Adipose tissue (tissue), 3 donors: ENCODE measurements at regions not wholly inside any gene's neighbourhood (a gene's known extent, or its start where the extent isn't known, plus 50 kb on each side); places are given as distances from the start of the nearest gene placed in this dataset.
"Not testable (repeated sequence)": the region's sequence is repeated elsewhere in the genome, so short reads cannot be mapped to it uniquely, and the experiment has no call there.

Experiments used
- H3K27ac ChIP-seq: one replicate; pipeline ENCODE4 v1.5.1; 2013; ENCODE audit warnings: low read depth, low read length
- WGBS, 3 donors: extraction: QIAGEN DNeasy Blood & Tissue Kit; methylation state at CpG; one replicate each; pipeline ENCODE4 v1.1.7; 2013; 5-methylcytosine and 5-hydroxymethylcytosine counted together
- donor health status: healthy with polysubstance abuse.
- donor health status: Bipolar disorder and iron deficiency.
- donor health status: healthy.

- H3K27ac ChIP-seq = no peak overlapping the region
- WGBS, 3 donors = 56 to 70% (median 58%) methylated on average over 3 of the region's 3 CpGs
Measured at GRCh38 chr5:39783756-39784421, 359.1 kb upstream of the DAB2 start.

DNA sequence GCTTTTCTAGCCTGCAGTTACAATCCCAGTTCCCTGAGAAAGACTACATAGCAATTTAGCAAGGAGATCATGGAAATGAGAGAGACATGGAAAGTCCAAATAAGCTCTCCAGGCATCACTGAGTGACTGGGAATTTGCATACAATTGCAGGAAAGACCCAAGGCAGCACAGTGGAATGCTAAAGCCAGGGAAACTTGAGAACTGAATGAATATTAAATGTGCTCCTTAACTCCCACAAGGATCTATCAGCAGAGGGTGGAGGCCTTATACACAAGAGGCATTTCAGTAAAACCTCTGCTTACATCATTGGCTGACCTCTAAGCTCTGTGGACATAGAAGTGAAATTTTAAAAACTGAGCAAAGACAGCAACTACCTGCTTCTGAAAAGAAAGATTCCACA is 355.6 kb upstream of the DAB2 start:
- H3K27ac ChIP-seq = no peak overlapping the region

DNA sequence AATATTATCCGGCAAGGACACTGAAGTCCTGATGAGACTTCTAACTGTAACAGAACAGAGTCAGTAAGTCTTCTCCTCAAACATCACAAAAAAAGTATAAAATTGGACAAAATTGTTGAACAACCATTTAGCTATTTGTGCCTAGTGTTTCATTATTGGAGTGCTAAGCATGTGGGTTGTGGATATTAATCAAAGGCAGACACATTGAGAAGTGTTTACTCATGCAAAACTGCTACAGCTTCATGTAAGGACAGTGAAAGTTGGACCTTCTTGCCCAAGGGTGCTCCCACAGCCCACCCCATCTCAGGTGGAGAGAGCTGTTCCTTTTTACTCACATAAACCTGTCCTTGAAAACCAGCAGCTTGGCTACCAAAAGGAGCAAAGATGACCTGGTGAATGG is 355.1 kb upstream of the DAB2 start:
- 81 to 94% (median 91%) methylated on average over 1 of the region's 1 CpG for WGBS, 3 donors
- no peak overlapping the region for H3K27ac ChIP-seq

DNA sequence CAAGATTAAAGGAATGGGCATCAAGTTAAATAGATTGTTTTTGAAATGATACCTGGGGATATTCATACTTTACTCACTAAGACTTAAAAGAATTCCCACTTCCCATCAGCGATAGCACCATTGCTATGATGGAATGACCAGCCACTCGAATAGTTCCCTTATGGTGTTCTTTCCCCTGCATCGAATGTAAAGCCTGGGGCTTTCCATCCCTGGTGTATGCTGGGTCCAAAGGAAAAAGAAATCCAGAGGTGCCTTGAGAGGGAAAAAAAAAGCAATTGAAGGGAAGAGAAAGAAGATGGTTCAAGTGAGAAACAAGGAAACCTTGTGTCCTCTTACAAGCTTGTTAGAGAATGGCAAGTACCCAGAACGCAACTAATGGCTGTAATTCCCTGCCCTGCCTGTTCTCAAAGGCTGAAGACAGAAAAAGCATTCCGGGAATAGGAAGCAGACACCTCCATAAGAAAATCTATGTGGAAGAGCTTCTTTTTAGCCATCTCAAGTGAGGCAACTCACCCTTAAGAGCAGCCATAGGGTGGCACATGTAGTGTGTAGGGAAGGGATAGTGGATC is 351.1 kb upstream of the DAB2 start:
- 89 to 92% (median 89%) methylated on average over 5 of the region's 5 CpGs for WGBS, 3 donors
- no peak overlapping the region for H3K27ac ChIP-seq

- WGBS, 3 donors = 68 to 73% (median 70%) methylated on average over 2 of the region's 2 CpGs
Measured at GRCh38 chr5:39775086-39775796, 350.5 kb upstream of the DAB2 start.

GRCh38 chr5:39774605-39775004 is 349.8 kb upstream of the DAB2 start:
- no peak overlapping the region for H3K27ac ChIP-seq

More at GRCh38 chr5:39775086-39775796, 350.5 kb upstream of the DAB2 start:
- H3K27ac ChIP-seq = no peak overlapping the region

DNA sequence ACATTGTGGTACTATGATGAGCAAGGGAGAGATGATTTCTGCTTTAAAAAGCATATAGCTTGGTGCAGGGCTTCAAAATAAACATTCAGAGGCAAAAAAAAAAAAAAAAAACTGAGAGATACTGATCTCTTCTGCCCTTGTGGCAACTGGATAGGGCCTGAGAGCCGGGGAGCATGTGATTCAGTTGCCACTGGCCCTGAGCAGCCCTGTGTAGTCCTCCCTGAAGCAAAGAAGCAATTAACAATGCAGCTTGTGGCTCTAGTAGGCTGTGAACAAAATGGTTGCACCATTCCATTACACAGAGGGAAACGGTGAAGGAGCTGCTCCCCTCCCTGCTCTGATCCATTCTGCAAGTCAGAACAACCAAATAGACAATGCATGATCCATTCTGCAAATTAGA is 347.5 kb upstream of the DAB2 start:
- WGBS, 3 donors = 69 to 82% (median 72%) methylated on average over 2 of the region's 2 CpGs
- H3K27ac ChIP-seq = no peak overlapping the region

DNA sequence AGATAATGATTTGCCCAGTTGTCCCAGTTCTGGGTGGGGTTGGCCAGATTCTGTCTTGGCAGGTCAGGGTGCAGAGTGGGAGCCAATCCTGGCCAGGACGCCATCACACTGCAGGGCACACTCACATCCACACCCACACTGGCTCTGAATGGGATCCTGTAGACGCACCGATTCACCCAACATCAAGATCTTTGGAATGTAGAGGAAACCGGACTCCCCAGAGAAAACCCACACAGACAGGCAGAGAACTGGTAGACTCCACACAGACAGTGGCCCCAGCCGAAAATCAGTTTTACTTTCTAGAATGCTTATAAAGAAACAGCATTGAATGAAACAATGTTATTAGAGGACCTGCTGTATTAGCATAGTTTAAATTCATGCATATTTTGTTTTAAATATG is 343.1 kb upstream of the DAB2 start:
- WGBS, 3 donors = 90% methylated on average over 5 of the region's 5 CpGs
- no peak overlapping the region for H3K27ac ChIP-seq

GRCh38 chr5:39765366-39765765 is 340.6 kb upstream of the DAB2 start:
- H3K27ac ChIP-seq = no peak overlapping the region
- 51 to 54% (median 54%) methylated on average over 2 of the region's 2 CpGs for WGBS, 3 donors

GRCh38 chr5:39762761-39763160 is 338.0 kb upstream of the DAB2 start:
- H3K27ac ChIP-seq = no peak overlapping the region
- 86 to 93% (median 88%) methylated on average over 3 of the region's 3 CpGs for WGBS, 3 donors

- no peak overlapping the region for H3K27ac ChIP-seq
- 68 to 86% (median 77%) methylated on average over 10 of the region's 10 CpGs for WGBS, 3 donors
Measured at GRCh38 chr5:39761199-39761950, 336.6 kb upstream of the DAB2 start.

DNA sequence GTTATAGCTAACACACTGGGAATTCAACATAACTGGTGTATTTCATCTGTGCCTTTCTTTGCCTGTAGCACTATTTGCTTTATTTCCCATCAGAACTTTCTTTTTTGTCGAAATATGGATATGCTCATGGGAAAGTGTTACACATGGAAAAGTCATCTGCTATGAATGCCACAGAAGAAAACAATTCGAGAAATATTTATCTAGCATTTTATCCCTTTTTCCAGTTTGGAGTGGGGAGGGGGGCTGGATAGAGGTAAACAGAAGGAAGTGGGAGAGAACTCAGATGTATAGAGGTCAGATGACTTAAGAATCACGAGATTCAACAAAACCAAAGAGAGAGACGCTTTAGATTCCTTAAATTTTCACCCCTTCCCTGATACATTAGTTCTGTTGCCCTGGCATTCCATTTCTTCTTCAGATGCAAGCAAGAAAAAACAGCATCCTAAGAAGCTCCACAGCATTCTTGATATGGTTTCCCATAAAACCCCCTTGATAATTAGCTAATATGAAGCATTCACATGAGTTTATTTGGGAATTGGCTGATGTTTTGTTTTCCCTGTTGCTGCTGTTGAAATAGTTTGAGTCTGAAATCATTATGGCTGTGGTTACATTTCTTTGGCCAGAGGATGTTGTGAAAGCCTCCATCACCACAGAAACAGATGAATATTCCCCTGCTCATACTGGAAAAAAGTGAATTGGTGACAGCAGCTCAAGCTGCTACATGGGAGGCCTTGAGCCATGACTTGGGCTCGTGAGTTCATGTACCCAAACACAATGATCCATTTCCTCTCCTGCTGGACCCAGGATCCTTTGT is 335.8 kb upstream of the DAB2 start:
- 30 to 64% (median 37%) methylated on average over 5 of the region's 5 CpGs for WGBS, 3 donors

GRCh38 chr5:39759701-39760100 is 334.9 kb upstream of the DAB2 start:
- no peak overlapping the region for H3K27ac ChIP-seq

More for the DNA sequence above, 335.8 kb upstream of the DAB2 start:
- H3K27ac ChIP-seq = no peak overlapping the region

- no peak overlapping the region for H3K27ac ChIP-seq
- 60 to 81% (median 69%) methylated on average over 3 of the region's 3 CpGs for WGBS, 3 donors
Measured at GRCh38 chr5:39758426-39758825, 333.6 kb upstream of the DAB2 start.

GRCh38 chr5:39757131-39757530 is 332.4 kb upstream of the DAB2 start:
- no peak overlapping the region for H3K27ac ChIP-seq
- WGBS, 3 donors = 65 to 79% (median 71%) methylated on average over 1 of the region's 1 CpG

GRCh38 chr5:39755986-39756385 is 331.2 kb upstream of the DAB2 start:
- H3K27ac ChIP-seq = no peak overlapping the region

DNA sequence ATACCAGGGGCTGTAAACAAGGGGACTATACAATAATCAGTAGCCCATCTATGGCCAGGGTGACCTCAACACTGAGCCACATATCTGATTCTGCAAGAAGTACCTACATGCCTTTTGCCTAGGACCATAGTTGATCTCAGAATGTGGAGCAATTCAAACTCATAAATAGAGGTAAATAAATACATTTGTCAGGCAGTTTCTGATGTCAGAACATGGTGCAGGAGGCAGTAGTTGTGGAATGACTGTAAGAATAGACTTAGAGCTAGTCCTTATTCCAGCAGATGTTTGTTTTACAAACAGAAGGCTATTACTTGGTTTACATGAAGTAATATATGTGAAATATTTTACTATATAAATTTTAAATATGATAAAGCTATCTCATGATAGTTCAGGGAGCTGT is 330.7 kb upstream of the DAB2 start:
- H3K27ac ChIP-seq = no peak overlapping the region

GRCh38 chr5:39753747-39754146 is 329.0 kb upstream of the DAB2 start:
- 86 to 97% (median 91%) methylated on average over 1 of the region's 1 CpG for WGBS, 3 donors
- H3K27ac ChIP-seq = not testable (repeated sequence)

DNA sequence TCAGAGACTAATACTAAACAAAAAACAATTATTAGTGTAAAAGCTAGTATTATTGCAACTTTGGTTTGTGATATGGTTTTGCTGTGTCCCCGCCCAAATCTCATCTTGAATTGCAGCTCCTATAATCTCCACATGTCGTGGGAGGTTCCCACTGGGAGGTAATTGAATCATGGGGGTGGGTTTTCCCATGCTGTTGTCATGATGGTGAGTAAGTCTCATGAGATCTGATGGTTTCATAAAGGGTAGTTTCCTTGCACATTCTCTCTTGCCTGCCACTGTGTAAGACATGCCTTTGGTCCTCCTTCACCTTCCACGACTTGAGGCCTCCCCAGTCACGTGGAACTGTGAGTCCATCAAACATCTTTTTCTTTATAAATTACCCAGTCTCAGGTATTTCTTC is 325.9 kb upstream of the DAB2 start:
- 88 to 92% (median 92%) methylated on average over 4 of the region's 4 CpGs for WGBS, 3 donors
- H3K27ac ChIP-seq = no peak overlapping the region
